ENCODE measurements at regions not wholly inside any gene's neighbourhood (a gene's known extent, or its start where the extent isn't known, plus 50 kb on each side); places are given as distances from the start of the nearest gene placed in this dataset.

- TF ChIP-seq CTCF (IDR thresholded peaks at IDR 0.05; ENCODE audit: low read length) (no peak), EZH2phosphoT487 (IDR thresholded peaks at IDR 0.05; ENCODE audit: low read length) (no peak), EZH2 (optimal IDR thresholded peaks at IDR 0.05; ENCODE audit: low read depth, low read length) (no peak)
These were observed 601.4 kb upstream of the BTBD3 start for GRCh38 chr20:11316244-11316643.
